ENCODE measurements at regions not wholly inside any gene's neighbourhood (a gene's known extent, or its start where the extent isn't known, plus 50 kb on each side); places are given as distances from the start of the nearest gene placed in this dataset.
"Not testable (repeated sequence)": the region's sequence is repeated elsewhere in the genome, so short reads cannot be mapped to it uniquely, and the experiment has no call there.

DNA sequence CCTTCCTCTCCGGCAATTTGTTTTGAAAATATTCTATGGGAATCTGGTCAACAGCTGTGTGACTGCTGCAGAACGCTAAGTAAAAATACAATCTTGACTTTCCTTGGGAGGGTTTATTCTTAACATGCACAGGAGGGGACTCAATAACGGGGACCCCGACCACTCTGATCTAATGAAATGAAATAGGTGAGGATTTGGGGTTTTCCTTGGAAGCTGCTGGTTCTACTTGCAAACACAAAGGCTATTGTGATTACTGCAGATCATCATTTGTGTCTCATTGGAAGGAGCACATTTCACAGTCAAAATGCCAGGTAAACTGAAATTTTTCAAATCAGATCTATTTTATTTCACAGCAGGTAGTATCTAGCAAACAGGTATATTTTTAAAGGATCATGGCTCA lies 366.1 kb downstream of the SHANK2 start:
- DNase-seq = no peak

DNA sequence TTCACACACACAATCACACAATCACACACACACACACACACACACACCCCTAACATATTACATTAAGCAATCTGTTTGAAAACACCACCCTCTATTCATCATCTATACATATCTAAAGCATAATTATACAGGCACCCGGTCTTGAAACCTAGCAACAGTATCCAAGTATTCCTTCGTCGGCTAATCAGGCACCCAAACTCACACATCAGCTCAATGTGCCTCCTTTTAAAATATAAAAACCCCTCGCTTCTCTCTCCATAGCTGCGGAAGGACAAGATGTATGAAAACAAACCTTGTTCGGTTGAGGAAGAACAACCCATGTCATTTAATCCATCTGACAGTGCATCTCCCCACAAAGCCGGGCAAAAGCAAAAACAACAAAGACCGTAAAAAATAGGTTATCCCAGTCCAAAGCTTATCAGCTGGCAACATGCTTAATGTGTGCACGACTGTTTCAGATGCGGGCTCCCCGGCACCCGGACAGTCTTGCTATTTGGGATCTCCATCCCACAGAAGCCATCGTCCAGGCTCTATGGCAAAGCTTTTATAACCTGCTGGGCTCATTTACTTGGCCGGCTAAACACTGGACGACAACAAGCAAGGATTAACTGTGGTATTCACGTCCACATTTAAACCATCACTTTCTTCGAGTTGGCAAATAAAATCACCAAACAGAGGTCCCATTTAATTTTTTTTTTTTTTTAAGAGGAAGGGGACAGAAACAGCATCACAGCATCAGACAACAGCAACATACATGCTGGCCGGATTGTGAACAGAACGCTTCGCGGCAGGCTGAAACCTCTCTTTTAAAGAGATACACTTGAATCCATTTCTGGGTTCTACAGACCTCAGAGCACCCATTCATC lies 365.5 kb downstream of the SHANK2 start:
- DNase-seq = no peak

DNA sequence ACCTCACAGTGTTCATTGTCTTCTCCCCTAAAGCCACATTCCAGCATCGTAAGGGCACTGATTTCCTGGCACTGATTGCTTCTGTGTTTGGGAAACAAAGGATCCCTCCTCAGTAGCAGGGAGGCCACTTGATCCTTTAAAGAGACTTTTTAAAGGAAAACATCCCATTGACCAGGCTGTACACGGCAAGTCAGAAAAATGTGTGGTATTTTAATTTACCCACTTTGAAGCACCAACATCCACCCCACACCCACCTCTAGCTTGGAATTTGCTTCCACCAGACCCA lies 364.9 kb downstream of the SHANK2 start:
- DNase-seq = no peak

DNA sequence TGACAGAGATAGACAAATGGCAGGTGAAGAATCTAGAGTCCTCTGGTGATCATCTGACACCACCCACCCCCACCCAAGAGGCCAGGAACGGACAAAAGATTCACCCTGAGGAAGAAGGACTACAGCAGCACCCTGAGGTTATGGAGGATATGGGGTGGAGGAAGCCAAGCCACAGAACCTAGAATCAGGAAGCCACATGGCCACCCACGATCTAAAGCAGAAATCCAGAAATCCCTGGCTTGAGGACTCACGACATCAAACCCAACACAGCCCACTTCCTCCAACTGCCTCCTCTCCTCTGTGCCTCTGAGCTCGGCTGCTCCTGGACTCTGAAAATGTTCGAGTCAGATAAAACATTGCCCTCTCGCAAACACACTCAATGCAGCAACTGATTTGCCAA lies 364.3 kb downstream of the SHANK2 start:
- no peak for DNase-seq

DNA sequence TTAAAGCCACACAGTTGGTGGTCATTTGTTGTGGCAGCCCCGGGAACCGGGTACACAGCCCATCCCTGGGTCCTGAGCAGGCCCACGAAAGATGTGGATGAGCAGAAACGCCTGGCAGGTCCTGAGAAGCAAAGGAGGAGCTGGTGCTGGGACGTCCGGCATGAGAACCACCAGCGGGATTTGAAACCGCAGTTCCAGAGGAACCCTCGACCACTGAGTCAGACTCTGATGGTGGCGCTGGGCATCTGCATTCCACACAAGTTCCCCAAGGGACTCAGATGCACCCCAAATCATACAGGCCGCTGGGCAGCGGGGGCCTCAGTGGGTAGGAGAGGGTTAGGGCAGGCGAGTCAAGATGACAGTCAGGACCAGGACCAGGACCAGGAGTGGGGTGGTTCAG lies 363.0 kb downstream of the SHANK2 start:
- no peak for DNase-seq

DNA sequence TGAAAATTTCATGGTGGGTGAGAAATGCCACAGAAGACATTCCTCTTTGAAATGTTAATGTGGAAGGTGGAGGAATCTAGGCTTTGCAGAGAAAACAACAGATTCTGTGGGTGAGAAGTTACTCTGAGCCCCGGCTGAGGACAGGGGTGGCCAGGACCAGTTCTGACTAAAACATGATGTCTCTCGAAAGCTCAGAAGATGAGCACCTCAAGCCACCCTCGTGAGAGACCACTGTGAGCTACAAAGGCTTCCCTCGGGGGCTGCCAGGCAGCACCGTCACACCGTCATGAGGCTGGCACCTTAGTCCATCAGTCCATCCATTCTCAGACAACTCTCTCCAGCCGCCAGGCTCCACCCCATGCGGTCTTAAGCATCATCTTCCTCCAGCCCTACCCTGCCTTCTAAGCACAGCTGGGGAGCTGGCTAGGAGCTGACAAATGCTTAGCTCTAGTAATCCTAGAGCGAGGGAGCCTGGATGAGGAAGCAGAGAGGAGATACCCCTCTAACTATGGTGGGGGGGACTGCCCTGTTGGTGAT lies 360.5 kb downstream of the SHANK2 start:
- no peak for DNase-seq

DNA sequence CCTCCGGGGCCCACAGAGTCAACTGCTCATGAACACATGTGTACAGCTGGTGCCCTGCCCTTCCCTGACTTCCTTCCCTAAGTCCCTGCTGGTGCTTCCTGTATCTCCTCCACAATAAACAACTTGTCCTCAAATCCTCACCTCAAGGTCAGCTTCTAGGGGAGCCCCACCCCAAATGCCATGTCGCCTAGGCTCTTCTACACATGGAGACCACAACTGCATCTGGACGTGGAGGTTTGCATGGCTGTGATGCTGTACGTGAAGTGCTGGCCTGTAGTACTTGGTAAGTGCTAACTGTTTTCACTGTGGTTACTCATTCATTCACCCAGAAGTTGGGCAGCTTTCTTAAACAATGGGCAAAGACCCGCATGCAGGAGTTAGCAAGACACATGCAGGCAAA lies 359.5 kb downstream of the SHANK2 start:
- DNase-seq = no peak

DNA sequence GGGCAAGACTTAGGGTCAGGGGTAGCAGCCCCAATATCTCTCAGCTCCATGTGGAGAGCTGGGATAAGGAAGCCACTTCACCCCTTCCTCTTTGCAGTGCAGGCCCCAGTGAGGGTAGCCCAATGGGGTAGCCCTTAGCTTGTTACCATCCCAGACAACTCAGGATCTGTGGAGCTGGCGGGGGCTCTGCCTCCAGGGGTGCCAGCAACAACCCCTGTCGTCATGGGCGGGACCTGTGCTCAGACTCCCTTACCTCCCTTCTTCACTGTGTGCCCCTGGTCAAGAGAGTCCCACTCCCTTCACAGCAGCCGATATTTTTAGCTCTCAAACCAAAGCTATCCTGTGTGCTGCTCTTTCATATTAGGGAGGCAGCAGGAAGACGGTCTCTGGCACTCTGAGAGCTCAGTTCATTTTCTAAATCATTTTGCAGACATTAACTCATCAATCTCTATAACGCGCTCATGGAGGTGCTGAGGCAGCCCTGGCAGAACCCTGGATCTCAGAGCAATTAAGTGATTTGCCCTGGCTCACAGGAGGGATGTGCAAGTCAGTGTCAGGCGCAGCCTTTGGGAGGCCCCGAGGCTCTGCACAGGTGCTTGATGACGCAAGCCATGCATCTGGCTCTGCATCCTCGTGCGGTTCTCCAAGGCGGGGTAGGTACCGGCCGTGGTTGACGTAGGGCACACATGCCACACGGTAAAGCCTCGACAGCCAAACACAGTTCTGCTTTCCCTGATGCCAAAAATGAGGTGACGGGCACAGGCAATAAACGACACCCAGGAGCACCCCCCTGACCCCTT lies 357.6 kb downstream of the SHANK2 start:
- DNase-seq = no peak

DNA sequence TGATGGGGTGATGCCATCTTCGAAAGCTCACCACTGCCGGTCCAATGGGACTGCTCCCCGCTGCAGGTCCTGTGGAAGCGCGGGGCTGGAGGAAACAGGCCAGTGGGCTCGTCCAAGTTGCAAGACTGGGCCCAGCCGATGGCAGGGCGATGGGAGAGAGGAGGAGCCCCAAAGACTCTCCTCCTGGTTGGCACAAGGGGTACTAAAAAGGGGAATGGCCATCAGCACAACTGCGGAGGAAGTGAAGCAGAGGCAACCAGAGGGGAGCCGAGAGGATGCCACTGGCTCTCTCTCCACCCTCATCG lies 357.1 kb downstream of the SHANK2 start:
- no peak for DNase-seq

DNA sequence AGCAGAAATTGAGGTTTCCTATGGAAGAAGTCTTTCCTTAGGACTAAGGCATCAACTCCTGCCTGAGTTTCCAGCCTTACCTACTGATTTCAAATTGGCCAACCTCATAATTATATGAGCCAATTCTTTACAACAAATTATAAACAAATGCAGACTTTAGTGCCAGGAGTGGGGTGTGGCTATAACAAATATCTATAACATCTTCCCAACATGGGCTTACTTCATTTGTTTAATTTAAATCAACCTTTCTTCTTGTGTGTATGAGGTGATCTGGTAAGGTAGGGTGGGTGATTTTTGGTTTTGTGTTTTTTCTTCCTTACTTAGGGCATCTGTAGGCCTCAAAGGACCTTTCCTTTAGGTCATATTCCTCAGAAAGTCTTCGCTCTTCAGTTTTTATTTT lies 354.9 kb downstream of the SHANK2 start:
- no peak for DNase-seq

DNA sequence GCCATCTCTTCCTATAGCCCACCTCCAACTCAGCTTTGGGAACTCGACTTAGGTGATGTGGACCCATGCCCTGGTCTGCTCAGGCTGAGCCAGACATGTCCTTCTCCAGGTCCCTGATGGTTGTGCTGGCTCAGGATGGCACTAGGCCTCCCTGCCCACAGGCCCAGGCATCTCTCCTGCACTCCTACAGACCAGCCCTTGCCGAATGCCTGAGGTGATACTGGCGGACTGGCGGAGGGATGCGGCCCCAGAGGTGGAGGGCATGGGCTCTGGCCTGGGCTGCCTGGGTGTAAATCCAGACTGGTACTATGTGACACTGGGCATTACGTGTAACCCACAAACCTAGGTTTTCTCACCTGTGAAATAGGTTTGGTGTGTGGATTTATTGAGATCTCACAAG lies 352.8 kb downstream of the SHANK2 start:
- DNase-seq = no peak

DNA sequence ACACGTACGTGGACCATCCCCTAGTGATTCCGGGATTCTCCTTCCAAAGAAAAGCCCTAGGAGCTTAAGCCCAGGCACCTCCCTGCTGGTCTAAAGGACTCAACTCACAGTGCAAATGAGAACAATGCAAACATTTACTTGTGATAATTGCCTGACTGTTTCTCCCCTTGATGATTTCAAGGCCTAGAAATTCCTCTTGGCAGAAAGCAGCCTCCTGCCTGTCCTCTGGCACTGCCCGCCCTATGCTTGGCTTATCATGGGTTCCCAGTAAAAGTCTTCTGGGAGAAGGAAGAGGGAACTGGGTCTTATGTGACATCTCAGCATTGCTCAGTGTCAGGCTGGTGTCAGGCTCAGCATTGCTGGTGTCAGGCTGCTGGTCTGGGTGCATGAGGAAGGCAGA lies 351.8 kb downstream of the SHANK2 start:
- DNase-seq = no peak

DNA sequence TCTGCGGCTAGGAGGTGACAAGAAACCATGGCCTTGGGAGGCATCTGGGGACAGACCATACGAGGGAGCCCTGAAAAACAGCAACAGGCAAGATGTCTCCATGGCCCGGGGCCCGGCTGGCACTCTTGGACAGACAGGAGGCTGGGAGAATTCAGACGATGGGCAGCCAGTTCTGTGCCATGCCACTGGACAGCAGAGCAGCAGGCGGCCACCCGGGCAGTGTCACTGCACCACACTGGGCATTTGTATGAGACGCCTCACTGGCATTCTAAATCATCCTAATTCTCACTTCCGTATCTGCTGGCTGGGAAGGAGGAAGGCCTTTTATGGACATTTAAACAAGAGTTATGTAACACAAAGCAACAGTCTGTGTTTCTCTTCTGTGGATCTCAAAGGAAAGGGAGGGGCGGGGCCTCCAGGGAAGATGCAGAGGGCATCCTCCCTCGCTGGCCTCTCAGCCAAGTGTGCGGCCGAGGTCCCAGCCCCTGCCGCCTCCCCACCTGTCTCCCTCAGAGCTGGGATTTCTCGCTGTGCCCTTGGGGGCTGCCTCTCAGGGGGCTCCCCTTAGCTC lies 350.3 kb downstream of the SHANK2 start:
- no peak for DNase-seq

DNA sequence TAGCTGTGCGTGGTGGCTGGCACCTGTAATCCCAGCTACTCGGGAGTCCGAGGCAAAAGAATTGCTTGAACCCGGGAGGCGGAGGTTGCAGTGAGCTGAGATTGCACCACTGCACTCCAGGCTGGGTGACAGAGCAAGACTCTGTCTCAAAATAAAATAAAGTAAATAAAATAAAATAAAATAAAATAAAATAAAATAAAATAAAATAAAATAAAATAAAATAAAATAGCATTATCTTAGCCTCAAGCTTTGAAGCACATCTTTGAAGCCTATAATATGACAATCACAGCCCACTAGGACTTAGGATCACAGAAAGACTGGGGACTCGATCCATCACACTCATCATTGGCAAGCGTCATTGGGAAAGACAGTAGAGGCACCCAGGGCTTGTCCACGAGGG lies 349.1 kb downstream of the SHANK2 start:
- DNase-seq = not testable (repeated sequence)

DNA sequence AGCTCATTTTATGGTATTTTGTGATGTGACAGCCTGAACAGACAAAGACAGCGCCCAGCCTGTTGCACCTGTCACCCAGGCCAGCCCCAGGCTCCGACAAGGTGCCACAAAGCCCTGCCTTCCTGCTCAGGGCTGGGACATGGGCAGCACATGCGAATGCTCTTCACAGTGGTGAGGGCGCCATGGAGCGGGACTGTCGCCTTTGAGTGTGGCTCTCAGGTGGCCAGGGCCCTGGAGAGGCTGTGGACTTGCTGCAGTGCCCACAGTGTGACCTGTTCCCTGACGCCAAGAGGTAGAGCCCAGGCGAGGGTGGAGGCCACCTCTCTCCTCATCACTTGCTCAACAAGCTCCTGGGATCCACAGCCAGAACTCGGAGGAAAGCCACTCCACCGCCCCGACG lies 346.3 kb downstream of the SHANK2 start:
- no peak for DNase-seq

DNA sequence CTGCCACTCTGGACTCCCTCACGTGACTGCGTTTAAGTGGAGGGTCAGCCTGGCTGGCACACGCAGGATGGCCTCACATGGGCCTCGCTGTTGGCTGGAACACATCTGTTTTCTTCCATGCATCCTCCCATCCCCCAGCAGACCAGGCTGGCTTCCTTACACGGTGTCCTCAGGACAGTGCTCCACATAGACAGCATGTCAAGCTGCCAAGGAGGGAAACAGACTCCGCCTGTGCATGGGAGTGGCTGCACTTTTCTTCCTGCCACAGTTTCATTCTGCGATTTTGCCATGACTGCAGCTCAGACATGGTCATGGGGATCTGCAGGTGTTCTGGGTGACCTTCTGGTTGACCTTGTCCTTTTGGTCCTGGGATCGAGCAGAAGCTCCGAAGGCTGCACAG lies 344.2 kb downstream of the SHANK2 start:
- DNase-seq = no peak

DNA sequence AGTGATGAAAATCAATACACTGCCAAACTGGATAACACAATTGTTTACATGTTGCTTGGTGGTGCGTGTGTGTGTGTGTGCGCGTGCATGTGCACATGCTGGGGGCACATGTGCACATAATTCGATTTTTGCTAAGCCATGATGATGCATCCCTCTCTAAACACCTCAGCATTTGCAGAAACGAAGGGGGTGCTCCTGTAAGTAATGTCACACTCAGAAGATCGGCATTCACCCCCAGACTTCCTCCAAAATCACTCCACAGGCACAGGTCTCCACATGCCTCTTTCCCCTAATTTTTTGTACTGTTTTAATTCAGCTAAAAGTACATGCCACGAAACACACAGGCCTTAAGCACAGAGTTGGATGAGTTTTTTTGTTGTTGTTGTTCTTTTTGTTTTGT lies 341.5 kb downstream of the SHANK2 start:
- no peak for DNase-seq

DNA sequence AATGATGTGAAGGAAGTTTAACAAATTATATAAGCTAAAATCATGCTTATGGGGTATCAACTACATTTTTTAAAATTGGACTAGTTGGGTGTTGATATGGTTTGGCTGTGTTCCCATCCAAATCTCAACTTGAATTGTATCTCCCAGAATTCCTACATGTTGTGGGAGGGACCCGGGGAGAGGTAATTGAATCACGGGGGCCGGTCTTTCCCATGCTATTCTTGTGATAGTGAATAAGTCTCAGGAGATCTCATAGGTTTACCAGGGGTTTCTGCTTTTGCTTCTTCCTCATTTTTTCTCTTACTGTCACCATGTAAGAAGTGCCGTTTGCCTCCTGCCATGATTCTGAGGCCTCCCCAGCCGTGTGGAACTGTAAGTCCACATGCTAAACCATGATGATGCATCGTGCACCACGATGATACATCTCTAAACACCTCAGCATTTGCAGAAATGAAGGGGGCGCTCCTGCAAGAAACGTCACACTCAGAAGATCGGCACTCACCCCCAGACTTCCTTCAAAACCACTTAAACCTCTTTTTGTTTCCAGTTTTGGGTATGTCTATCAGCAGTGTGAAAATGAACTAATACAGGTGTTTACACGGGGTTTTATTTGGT lies 340.0 kb downstream of the SHANK2 start:
- DNase-seq = no peak

DNA sequence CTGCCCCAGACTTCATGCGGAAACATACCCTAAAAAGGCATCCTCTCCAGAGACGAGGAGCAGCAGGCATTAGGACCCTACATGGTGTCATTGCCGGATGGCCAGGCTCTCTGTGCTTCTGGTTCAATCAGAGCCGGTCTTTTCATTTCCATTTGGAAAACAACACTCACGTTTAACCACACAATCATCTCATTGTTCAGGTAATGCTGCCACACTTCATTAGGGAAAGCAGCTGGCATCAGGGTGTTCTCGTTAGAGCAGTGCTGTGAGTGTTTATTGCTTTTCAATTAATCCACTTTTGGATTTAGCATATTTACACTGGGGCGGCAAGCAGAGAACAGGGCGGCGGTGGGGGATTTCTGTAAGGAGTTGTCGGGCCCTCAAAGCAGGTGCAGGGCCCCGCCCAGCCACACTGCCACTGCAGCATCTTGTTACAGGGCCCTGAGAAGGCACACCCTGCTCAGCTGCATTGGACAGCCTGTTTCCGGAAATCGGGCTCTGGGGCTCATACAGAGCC lies 338.6 kb downstream of the SHANK2 start:
- DNase-seq = no peak

DNA sequence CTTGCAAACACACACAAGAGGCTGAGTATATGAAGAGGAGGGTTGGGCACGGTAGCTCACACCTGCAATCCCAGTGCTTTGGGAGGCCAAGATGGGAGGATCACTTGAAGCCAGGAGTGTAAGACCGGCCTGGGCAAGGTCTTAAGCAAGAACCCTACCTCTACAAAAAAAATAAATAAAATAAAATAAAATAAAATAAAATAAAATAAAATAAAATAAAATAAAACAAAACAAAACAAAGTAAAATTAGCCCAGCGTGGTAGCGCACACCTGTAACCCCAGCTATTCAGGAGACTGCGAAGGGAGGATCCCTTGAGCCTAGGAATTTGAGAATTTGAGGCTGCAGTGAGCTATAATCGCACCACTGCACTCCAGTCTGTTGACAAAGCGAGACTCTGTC lies 337.9 kb downstream of the SHANK2 start:
- DNase-seq = no peak

DNA sequence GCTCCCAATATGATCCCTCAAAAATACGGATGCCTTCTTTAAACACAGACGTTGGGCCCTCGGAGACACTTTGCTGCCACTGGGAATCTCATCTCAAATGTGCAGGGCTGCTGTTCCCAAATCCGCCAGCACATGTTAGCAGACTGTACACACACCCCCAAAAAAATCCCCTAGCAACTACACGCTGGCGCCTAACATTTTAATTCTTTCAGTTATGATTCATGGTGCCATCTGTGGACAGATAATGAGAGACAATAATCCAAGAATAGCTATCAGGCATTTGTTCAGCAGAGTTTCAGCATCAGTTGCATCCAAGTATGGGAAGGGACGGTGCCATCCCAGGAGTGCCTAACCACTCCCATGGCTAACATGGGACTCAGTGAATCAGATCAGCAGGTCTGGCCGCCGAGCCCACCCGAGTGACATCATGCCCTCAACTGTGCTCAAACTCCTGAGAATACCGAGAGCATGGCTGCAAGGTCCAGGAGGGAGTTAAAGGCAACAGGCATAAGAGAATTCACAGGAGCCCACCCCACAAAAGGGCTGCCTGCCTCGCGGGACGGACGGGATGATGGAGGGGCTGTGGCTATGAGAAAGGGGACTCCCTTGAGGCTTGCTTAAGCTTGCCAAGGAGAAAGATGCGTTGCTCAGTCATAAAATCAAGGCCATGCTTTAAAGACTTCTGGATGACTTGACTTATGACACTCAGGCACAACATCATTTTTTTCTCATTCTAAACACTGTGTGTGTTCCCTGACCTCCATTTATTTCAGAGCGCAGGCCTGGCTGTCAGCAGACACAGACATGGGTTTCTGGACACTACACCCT lies 337.0 kb downstream of the SHANK2 start:
- DNase-seq = no peak

DNA sequence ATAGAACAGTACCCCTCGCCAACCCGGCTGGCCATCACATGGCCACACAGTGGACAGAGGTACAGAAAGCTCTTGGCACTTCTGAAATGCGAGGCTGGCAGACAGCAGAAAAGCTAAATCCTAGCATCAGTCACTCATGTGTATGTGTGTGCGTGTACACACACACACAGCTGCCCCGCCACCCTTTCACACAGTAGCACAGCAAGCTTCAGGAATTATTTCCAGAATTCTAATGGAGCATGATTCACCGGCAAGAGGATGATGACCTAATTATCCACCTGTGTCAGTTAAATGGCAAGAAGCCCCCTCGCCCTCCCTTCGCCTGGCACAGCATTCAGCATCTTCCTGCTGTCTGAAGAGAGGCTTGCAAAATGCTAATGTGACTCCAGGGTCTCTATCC lies 336.0 kb downstream of the SHANK2 start:
- no peak for DNase-seq

DNA sequence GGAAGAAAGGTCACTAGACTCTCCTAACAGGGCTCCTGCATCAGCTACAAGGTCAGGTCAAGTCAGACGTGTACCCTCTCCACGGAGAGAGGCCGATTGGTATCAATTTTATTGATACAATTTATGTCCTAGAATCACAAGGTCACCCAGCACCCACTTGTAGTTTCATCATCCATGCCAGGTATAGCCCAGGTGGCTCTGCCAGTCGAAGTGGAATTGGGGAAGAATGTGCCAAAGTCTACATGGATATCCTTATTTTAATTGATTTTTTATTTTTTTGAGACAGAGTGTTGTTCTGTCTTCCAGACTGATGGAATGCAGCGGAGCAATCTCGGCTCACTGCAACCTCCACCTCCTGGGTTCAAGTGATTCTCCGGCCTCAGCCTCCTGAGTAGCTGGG lies 334.1 kb downstream of the SHANK2 start:
- no peak for DNase-seq
